WTC11 (cell line): ENCODE measurements at regions not wholly inside any gene's neighbourhood (a gene's known extent, or its start where the extent isn't known, plus 50 kb on each side); places are given as distances from the start of the nearest gene placed in this dataset.

Source experiments
- ATAC-seq: fragments of 200-7000 bp; cut with Tn5 transposase; 2 replicates; pipeline ENCODE4 v1.10.0; 2021; ENCODE audit warnings: mild to moderate bottlenecking, moderate library complexity
- CTCF ChIA-PET: fragments of 300-600 bp; sonication (Branson Sonifier 250); formaldehyde crosslinking; loops from one replicate; lab custom pipeline; 2021; ENCODE audit warnings: antibody characterized with exemption; lab: Charles Lee
- POLR2A ChIA-PET: fragments of 350-600 bp; sonication (Branson Sonifier 250); formaldehyde crosslinking; loops from one replicate; lab custom pipeline; 2021; ENCODE audit warnings: antibody characterized with exemption; lab: Charles Lee
- DNase-seq: peaks from one replicate; pipeline ENCODE4 v3.0.0; 2021; ENCODE audit warnings: low spot score
- H3K27ac Mint-ChIP-seq: 2 replicates; pipeline ENCODE4 v1.8.0; 2021; ENCODE audit warnings: mixed read lengths
- H3K27me3 Mint-ChIP-seq: 2 replicates; pipeline ENCODE4 v1.8.0; 2021; ENCODE audit warnings: low read depth, mild to moderate bottlenecking, moderate library complexity, mixed read lengths
- H3K36me3 Mint-ChIP-seq: 2 replicates; pipeline ENCODE4 v1.8.0; 2021; ENCODE audit warnings: mixed read lengths
- H3K4me1 Mint-ChIP-seq: 2 replicates; pipeline ENCODE4 v1.8.0; 2022; ENCODE audit warnings: mixed read lengths
- H3K4me3 Mint-ChIP-seq: 2 replicates; pipeline ENCODE4 v1.8.0; 2021; ENCODE audit warnings: mild to moderate bottlenecking, moderate library complexity, mixed read lengths
- H3K9me3 Mint-ChIP-seq: 2 replicates; pipeline ENCODE4 v1.8.0; 2021; ENCODE audit warnings: mixed read lengths
- ATF1 ChIP-seq: sonication (generic); formaldehyde crosslinking; IDR thresholded peaks from 2 replicates; pipeline ENCODE4 v1.8.1; 2023; ENCODE audit warnings: mild to moderate bottlenecking, moderate library complexity, missing genetic modification reagents
- ATF6 ChIP-seq: sonication (generic); formaldehyde crosslinking; IDR thresholded peaks from 2 replicates; pipeline ENCODE4 v1.8.1; 2023; ENCODE audit warnings: mild to moderate bottlenecking, missing genetic modification reagents
- CREM ChIP-seq: sonication (generic); formaldehyde crosslinking; IDR thresholded peaks from 2 replicates; pipeline ENCODE4 v1.8.1; 2022; ENCODE audit warnings: mild to moderate bottlenecking, missing genetic modification reagents, moderate library complexity
- CTCF ChIP-seq: fragments of 200-600 bp; IDR thresholded peaks from 2 replicates; pipeline ENCODE4 v1.8.0; 2022; ENCODE audit warnings: antibody characterized with exemption
- E2F4 ChIP-seq: sonication (generic); formaldehyde crosslinking; IDR thresholded peaks from 2 replicates; pipeline ENCODE4 v1.8.1; 2022; ENCODE audit warnings: low read depth, mild to moderate bottlenecking, moderate library complexity, missing genetic modification reagents, borderline replicate concordance
- EMX1 ChIP-seq: fragments of 250-450 bp; sonication (Bioruptor Pico); IDR thresholded peaks from 2 replicates; pipeline ENCODE4 v1.8.0; 2021; ENCODE audit warnings: mild to moderate bottlenecking
- NFATC4 ChIP-seq: fragments of 250-450 bp; sonication (Bioruptor Pico); IDR thresholded peaks from 2 replicates; pipeline ENCODE4 v1.9.0; 2021; ENCODE audit warnings: mild to moderate bottlenecking
- NFE2L1 ChIP-seq: sonication (generic); formaldehyde crosslinking; IDR thresholded peaks from 2 replicates; pipeline ENCODE4 v1.8.1; 2023; ENCODE audit warnings: missing genetic modification reagents
- SMAD3 ChIP-seq: sonication (generic); formaldehyde crosslinking; IDR thresholded peaks from 2 replicates; pipeline ENCODE4 v1.8.0; 2022; ENCODE audit warnings: missing genetic modification reagents, mild to moderate bottlenecking, borderline replicate concordance
- SOX15 ChIP-seq: fragments of 250-450 bp; sonication (Bioruptor Pico); IDR thresholded peaks from 2 replicates; pipeline ENCODE4 v1.9.0; 2021; ENCODE audit warnings: mild to moderate bottlenecking
- USF2 ChIP-seq: sonication (generic); formaldehyde crosslinking; IDR thresholded peaks from 2 replicates; pipeline ENCODE4 v1.8.1; 2023; ENCODE audit warnings: mild to moderate bottlenecking, missing genetic modification reagents, moderate library complexity
- ZBTB43 ChIP-seq: sonication (generic); formaldehyde crosslinking; IDR thresholded peaks from 2 replicates; pipeline ENCODE4 v1.8.1; 2023; ENCODE audit warnings: mild to moderate bottlenecking, missing genetic modification reagents
- ZMAT4 ChIP-seq: fragments of 250-450 bp; sonication (Bioruptor Pico); IDR thresholded peaks from 2 replicates; pipeline ENCODE4 v1.9.0; 2021; ENCODE audit warnings: mild to moderate bottlenecking

- 0 out of 2 replicates have a peak, but pooled peaks cover 5% of the 10 kb centered on the region for H3K9me3 Mint-ChIP-seq
- ATAC-seq (no peak), DNase-seq (no peak)
- no peaks in the 10 kb centered on the region for H3K4me1 Mint-ChIP-seq
- H3K27ac Mint-ChIP-seq: no peak overlapping the region
- H3K27me3 Mint-ChIP-seq: no peaks in the 10 kb centered on the region
- TF ChIP-seq ATF6 (CRISPR knock-in tag): no peak
- TF ChIP-seq ATF1 (CRISPR knock-in tag): no peak
- TF ChIP-seq EMX1 (CRISPR knock-in tag): no peak
- no peak for TF ChIP-seq NFATC4 (CRISPR knock-in tag)
- no peak for TF ChIP-seq SOX15 (CRISPR knock-in tag)
- TF ChIP-seq ZMAT4 (CRISPR knock-in tag): no peak
- no peak for TF ChIP-seq ZBTB43
- no peak for TF ChIP-seq SMAD3
- no peak for TF ChIP-seq NFE2L1 (CRISPR knock-in tag)
- no peak for TF ChIP-seq E2F4 (CRISPR knock-in tag)
- no peak for TF ChIP-seq CREM (CRISPR knock-in tag)
- no peak for TF ChIP-seq USF2
- TF ChIP-seq CTCF: no peak
- no peaks in the 10 kb centered on the region for H3K36me3 Mint-ChIP-seq
- H3K4me3 Mint-ChIP-seq: no peak overlapping the region
- CTCF ChIA-PET: no interaction called here
- POLR2A ChIA-PET: no interaction called here
These were observed 50.9 kb upstream of the SEMA3D start for GRCh38 chr7:85237721-85238120.
